ENCODE measurements at regions not wholly inside any gene's neighbourhood (a gene's known extent, or its start where the extent isn't known, plus 50 kb on each side); places are given as distances from the start of the nearest gene placed in this dataset.
"Not testable (repeated sequence)": the region's sequence is repeated elsewhere in the genome, so short reads cannot be mapped to it uniquely, and the experiment has no call there.

GRCh38 chr4:114318309-114318708, 280.3 kb upstream of the UGT8 start:
- Histone ChIP-seq H3K36me3 (no peaks in the 10 kb centered on the region), H3K27ac (no peak overlapping the region), H3K4me3 (no peak overlapping the region)

GRCh38 chr4:114320126-114320525, 278.5 kb upstream of the UGT8 start:
- DNase-seq (ENCODE audit: low spot score): no peak
- TF ChIP-seq, protein P1, sequence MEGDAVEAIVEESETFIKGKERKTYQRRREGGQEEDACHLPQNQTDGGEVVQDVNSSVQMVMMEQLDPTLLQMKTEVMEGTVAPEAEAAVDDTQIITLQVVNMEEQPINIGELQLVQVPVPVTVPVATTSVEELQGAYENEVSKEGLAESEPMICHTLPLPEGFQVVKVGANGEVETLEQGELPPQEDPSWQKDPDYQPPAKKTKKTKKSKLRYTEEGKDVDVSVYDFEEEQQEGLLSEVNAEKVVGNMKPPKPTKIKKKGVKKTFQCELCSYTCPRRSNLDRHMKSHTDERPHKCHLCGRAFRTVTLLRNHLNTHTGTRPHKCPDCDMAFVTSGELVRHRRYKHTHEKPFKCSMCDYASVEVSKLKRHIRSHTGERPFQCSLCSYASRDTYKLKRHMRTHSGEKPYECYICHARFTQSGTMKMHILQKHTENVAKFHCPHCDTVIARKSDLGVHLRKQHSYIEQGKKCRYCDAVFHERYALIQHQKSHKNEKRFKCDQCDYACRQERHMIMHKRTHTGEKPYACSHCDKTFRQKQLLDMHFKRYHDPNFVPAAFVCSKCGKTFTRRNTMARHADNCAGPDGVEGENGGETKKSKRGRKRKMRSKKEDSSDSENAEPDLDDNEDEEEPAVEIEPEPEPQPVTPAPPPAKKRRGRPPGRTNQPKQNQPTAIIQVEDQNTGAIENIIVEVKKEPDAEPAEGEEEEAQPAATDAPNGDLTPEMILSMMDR (IDR thresholded peaks at IDR 0.05): no peak
- no peak overlapping the region for H3K4me3 ChIP-seq
- no peaks in the 10 kb centered on the region for H3K27me3 ChIP-seq
- no peaks in the 10 kb centered on the region for H3K9me3 ChIP-seq
- H3K27ac ChIP-seq: no peak overlapping the region
- no peaks in the 10 kb centered on the region for H3K4me1 ChIP-seq
- H3K36me3 ChIP-seq: no peaks in the 10 kb centered on the region

More at GRCh38 chr4:114318309-114318708, 280.3 kb upstream of the UGT8 start:
- DNase-seq (ENCODE audit: low spot score): no peak
- TF ChIP-seq, protein P1 (IDR thresholded peaks at IDR 0.05): no peak
- H3K4me1 ChIP-seq: no peaks in the 10 kb centered on the region
- no peaks in the 10 kb centered on the region for H3K9me3 ChIP-seq
- H3K27me3 ChIP-seq: no peaks in the 10 kb centered on the region

- Histone ChIP-seq H3K36me3 (no peaks in the 10 kb centered on the region), H3K9me3 (no peaks in the 10 kb centered on the region), H3K27me3 (no peaks in the 10 kb centered on the region), H3K4me1 (no peaks in the 10 kb centered on the region), H3K4me3 (no peak overlapping the region), H3K27ac (no peak overlapping the region)
- DNase-seq (ENCODE audit: low spot score): no peak
- TF ChIP-seq, protein P1 (IDR thresholded peaks at IDR 0.05): no peak
These were observed 277.2 kb upstream of the UGT8 start for GRCh38 chr4:114321366-114321765.

DNA sequence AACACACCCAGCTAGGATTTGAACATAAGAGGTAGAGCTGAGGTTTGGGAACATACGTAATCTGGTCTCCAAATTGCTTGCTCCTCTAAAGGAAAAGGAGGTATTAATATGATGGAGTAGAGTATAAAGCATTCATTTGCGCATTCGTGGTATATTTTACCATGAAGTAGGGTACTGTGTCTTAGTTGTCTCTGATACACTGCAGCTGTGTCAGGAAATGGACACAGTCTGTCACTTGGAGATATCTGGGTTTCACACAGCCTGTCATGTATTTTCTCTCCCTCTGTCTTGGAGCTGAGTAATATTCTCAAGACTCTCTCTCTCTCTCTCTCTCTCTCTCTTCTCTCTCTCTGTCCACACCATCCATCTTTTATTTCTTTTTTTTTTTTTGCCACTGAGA, 274.8 kb upstream of the UGT8 start:
- Histone ChIP-seq H3K4me1 (no peaks in the 10 kb centered on the region), H3K27me3 (no peaks in the 10 kb centered on the region), H3K9me3 (no peaks in the 10 kb centered on the region), H3K27ac (no peak overlapping the region), H3K36me3 (no peaks in the 10 kb centered on the region), H3K4me3 (no peak overlapping the region)
- TF ChIP-seq, protein P1 (IDR thresholded peaks at IDR 0.05): no peak
- no peak for DNase-seq (ENCODE audit: low spot score)

- H3K4me1 ChIP-seq: no peaks in the 10 kb centered on the region
- H3K27ac ChIP-seq: no peak overlapping the region
- H3K9me3 ChIP-seq: no peaks in the 10 kb centered on the region
- TF ChIP-seq, protein P1 (IDR thresholded peaks at IDR 0.05): no peak
- DNase-seq (ENCODE audit: low spot score): no peak
- no peaks in the 10 kb centered on the region for H3K27me3 ChIP-seq
- no peak overlapping the region for H3K4me3 ChIP-seq
- no peaks in the 10 kb centered on the region for H3K36me3 ChIP-seq
These were observed 272.2 kb upstream of the UGT8 start for GRCh38 chr4:114326358-114326757.

DNA sequence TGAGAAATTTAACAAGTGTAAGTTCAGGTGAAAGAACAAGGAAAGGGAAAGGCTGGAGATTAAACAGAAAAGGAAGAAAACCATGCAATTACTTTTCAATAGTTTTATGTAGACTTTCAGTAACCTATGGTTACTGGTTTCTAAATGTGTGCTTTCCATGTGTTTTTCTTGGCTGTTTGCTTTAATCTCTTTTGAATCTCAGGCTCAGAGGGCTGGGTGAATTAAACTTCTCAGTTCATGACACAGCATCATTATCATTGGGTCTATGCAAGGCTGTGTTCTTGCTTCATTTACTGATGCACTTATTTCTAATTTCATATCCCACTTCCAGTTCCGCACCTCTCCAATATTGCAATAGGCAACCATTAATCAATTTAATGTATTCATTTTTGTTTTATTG, 266.5 kb upstream of the UGT8 start:
- no peak overlapping the region for H3K4me3 ChIP-seq
- no peak for DNase-seq (ENCODE audit: low spot score)
- TF ChIP-seq, protein P1 (IDR thresholded peaks at IDR 0.05): no peak
- H3K4me1 ChIP-seq: no peaks in the 10 kb centered on the region
- H3K27ac ChIP-seq: no peak overlapping the region
- H3K36me3 ChIP-seq: no peaks in the 10 kb centered on the region
- H3K9me3 ChIP-seq: no peaks in the 10 kb centered on the region
- no peaks in the 10 kb centered on the region for H3K27me3 ChIP-seq

GRCh38 chr4:114334363-114334762, 264.2 kb upstream of the UGT8 start:
- DNase-seq (ENCODE audit: low spot score); H3K36me3 ChIP-seq; H3K9me3 ChIP-seq: not testable (repeated sequence)

More at GRCh38 chr4:114334363-114334762, 264.2 kb upstream of the UGT8 start:
- not testable (repeated sequence) for H3K27ac ChIP-seq, H3K4me1 ChIP-seq, H3K4me3 ChIP-seq, H3K27me3 ChIP-seq
